ENCODE measurements at regions not wholly inside any gene's neighbourhood (a gene's known extent, or its start where the extent isn't known, plus 50 kb on each side); places are given as distances from the start of the nearest gene placed in this dataset.

DNA sequence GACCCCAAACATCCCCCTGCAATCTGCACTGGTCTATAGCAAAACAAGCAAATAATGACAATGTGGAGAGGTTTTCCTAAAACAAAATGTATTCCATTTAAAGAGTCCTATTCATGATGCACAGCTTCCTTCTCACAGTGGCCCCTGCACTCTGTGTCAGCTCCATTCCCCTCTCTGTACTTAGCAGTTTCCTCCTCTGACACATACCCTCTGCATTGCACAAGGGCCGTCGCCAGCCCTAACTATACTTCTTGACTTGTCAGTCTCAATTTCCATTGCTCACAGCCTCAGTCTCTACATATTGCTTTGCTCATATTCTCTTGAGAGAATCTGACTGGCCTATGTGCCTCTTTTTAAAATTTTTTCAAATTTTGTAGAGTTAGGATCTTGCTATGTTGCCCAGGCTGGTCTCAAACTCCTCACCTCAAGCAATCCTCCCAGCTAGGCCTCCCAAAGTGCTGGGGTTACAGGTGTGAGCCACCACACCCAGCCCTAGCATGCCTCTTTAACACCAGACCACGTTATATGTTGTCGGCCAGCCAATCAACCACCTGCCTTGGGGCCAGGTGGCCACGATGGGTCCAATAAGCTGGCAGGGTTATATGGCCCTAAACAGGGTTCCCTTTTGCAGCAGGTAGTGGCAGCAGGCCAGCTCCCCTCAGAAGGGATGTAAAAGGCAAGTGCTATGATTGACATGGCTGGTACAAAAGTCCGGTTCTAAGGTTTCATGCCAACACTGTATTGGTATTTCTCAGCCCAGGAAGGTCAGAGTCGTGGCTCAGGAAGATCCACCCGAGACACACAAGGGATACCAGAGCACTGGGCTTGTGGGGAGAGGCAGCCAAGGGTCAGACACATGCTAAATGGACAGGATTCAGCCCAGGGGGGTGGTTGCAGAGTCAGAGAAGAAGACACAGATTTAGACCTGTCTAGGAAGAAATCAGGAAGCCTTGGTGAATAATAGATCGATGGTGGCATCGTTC lies 59.0 kb upstream of the SMAD3 start:
- no peak for DNase-seq

DNA sequence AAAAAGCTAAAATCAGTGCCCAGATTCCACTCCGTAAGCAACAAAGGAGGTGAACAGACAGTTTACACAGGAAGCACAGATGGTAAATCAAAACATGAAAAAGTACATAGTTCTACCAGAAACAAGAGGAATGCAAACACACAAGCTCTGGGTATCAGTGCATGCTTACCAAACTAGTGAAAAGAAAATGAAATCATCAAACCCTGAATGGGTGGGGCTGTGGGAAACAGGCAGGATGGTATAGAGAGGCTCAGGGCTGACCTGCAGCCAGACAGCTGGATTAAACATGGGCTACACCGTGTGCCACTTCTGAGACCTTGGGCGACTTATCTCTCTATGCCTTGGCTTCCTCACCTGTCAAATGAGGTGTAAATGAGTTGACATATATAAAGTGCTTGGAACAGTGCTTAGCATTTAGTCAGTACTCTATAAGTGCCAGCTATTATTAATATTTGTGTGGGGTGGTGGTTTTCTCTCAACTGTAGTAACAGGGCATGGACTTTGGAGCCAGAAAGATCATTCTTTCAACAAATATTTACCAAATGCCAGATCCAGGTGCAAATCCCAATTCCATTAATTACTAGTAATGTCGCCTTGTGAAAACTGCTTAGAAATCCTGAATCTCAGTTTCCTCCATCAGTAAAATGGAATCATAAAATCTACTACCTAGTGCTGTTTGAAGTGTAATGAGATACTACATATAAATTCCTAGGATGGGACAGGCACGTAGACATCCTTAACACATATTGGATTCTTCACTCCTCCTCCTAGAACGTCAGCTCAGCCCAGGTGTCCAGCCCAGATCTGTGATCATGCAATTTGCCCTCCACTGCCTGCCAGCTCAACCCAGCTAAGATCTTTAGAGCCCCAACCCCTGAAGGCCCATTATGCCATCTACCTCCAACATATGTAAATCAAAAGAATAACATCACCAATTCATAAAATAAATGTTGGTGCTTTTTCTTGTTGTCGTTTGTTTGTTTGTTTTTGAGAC lies 55.5 kb upstream of the SMAD3 start:
- DNase-seq: peak; percentile 9

DNA sequence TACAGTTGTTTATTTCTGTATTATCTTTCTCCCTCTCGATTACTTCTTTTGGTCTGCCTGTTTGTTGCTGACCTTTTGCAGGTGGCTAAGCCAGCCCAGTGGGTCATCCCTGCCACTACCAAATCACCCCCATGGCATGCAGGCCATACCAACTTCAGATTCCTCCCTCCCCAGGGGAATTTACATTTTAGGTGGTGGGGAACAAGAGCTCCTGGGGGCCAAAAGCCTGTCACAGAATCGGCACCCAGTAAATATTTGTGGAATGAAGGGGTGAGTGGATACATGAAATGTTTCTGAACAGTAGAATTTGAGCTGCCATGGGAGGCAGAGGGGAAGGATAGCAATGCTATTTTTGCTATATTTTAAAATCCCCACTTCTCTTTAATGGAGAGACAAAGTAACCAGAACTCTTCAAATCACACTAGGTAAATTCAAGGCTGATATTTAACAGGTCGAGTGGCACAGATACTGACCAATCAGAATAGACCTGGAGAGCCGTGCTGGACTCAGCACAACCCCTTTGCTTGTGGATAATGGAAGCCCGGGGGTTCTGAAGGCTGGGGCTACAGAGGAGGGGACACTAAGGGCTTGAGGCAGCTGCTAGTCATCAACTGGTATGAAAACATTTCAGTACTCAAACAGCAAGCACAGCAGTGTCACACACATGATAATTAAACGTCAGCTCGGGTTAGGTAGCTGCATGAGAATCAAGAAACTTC lies 54.3 kb upstream of the SMAD3 start:
- DNase-seq: no peak

DNA sequence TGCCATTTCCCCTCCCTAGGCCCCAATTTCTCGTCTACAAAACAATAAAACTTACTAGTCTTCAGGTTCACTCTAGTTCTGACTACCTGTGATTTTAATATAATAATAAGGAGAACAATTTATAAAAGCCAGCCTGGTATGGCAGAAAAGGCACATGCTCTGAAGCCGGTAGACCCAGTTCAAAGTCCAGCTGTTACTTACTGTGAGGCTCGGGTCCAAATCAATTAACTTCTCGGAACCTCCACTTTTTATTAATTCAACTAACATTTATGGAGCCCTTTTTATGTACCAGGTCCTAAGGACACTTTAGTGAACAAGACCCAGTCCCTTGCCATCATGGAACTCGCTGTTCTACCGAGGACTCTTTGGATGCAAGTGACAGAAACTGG lies 53.8 kb upstream of the SMAD3 start:
- DNase-seq: no peak

DNA sequence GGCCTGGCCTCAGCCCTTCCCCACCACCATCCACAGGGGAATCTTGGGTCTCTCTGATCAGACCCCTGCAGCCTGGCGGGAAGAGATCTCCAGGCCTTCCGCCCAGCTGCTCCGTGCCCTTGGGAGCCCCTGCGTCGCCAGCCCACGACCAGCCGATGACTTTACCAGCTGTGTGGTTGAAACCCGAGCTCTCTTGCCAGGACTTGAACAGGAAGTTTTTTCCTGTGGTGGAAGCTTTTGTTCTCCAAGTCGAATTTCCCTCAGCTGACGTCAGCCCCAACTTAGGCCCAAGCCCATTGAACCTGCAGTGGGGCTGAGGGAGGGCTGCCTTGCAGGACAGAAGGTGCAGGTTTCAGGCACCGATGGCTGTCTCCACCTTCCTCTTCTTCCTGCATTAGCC lies 51.7 kb upstream of the SMAD3 start:
- peak; percentile 83 for DNase-seq
